IMR-90 (cell line): ENCODE measurements at regions not wholly inside any gene's neighbourhood (a gene's known extent, or its start where the extent isn't known, plus 50 kb on each side); places are given as distances from the start of the nearest gene placed in this dataset.

ENCODE experiments used
- BHLHE40 ChIP-seq: fragments of 150-350 bp; IDR thresholded peaks from 2 replicates; pipeline ENCODE4 v1.6.1; 2016; ENCODE audit warnings: mild to moderate bottlenecking, low read depth, low read length
- CTCF ChIP-seq: conservative IDR thresholded peaks from 2 replicates; pipeline ENCODE4 v1.5.1; 2012; ENCODE audit warnings: mild to moderate bottlenecking, low read depth, low read length, improper control_type of control experiment
- MAFK ChIP-seq: IDR thresholded peaks from 2 replicates; pipeline ENCODE4 v1.6.1; 2012; ENCODE audit warnings: low read depth, low read length, improper control_type of control experiment
- MAZ ChIP-seq: IDR thresholded peaks from 2 replicates; pipeline ENCODE4 v1.6.1; 2012; ENCODE audit warnings: low read depth, mild to moderate bottlenecking, low read length, improper control_type of control experiment, moderate library complexity, borderline replicate concordance
- NFE2L2 ChIP-seq: fragments of 150-350 bp; IDR thresholded peaks from 2 replicates; pipeline ENCODE4 v1.6.1; 2016; ENCODE audit warnings: low read depth, mild to moderate bottlenecking, low read length
- POLR2A ChIP-seq: IDR thresholded peaks from 2 replicates; pipeline ENCODE4 v1.6.1; 2012; ENCODE audit warnings: mild to moderate bottlenecking, low read depth, low read length
- USF2 ChIP-seq: fragments of 150-350 bp; IDR thresholded peaks from 2 replicates; pipeline ENCODE4 v1.6.1; 2017; ENCODE audit warnings: mild to moderate bottlenecking, antibody characterized with exemption, low read length, low read depth

GRCh38 chr12:107368586-107368985, 275.2 kb upstream of the CRY1 start:
- TF ChIP-seq MAFK = no peak
- TF ChIP-seq NFE2L2 = no peak
- TF ChIP-seq CTCF = no peak
- TF ChIP-seq BHLHE40 = no peak
- no peak for TF ChIP-seq MAZ
- no peak for TF ChIP-seq POLR2A
- no peak for TF ChIP-seq USF2
